ENCODE measurements at regions not wholly inside any gene's neighbourhood (a gene's known extent, or its start where the extent isn't known, plus 50 kb on each side); places are given as distances from the start of the nearest gene placed in this dataset.

DNA sequence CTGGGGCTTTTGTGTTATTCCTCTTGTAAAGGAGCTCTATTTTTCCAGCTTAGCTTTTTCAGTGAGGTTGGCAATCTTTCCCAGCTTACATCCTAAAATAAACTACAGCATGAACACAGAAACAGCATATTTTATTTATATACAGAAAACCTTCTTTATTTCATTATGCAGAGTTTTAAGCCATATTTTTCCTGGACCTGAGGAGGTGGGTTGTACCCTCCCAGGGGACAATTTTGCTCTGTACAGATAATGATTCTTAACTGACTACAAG lies 341.2 kb upstream of the TYRP1 start:
- TF ChIP-seq, protein P1, sequence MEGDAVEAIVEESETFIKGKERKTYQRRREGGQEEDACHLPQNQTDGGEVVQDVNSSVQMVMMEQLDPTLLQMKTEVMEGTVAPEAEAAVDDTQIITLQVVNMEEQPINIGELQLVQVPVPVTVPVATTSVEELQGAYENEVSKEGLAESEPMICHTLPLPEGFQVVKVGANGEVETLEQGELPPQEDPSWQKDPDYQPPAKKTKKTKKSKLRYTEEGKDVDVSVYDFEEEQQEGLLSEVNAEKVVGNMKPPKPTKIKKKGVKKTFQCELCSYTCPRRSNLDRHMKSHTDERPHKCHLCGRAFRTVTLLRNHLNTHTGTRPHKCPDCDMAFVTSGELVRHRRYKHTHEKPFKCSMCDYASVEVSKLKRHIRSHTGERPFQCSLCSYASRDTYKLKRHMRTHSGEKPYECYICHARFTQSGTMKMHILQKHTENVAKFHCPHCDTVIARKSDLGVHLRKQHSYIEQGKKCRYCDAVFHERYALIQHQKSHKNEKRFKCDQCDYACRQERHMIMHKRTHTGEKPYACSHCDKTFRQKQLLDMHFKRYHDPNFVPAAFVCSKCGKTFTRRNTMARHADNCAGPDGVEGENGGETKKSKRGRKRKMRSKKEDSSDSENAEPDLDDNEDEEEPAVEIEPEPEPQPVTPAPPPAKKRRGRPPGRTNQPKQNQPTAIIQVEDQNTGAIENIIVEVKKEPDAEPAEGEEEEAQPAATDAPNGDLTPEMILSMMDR (IDR thresholded peaks at IDR 0.05): no peak

DNA sequence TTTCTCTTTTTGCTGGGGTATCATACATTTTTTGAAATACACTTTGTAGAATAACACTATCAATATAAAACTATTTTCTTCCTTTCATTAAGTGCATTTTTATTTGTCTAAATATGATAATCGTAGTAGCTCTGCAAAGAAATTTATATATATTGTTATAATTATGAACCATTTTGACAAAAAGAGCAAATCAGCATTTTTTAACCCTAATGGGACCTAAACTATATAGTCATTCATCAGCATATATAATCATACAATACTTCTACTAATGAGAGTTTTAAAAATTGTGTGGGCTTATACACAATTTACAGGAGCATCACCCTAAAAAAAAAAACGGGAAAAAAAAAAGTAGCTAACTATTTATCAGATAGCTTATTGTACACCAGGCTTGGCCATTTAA lies 329.7 kb upstream of the TYRP1 start:
- TF ChIP-seq, protein P1 (IDR thresholded peaks at IDR 0.05): no peak

DNA sequence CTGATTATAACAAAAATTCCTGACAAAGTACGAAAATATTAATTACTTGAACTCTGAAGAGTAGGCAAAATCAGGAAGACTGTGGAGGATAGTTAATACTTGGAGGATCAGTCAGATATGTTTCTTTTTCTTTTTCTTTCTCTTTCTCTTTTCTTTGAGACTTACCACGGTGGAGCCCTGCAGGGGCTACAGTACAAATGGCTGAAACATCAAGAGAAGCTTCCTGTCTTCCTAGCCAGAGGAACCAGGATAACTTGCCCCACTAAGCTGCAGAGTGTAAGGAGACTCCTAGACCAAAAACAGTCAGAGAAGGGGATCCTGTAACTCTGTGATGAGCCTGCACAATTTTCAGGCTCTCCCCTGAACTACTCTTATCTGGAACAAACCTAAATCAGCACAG lies 324.6 kb upstream of the TYRP1 start:
- TF ChIP-seq, protein P1 (IDR thresholded peaks at IDR 0.05): no peak

DNA sequence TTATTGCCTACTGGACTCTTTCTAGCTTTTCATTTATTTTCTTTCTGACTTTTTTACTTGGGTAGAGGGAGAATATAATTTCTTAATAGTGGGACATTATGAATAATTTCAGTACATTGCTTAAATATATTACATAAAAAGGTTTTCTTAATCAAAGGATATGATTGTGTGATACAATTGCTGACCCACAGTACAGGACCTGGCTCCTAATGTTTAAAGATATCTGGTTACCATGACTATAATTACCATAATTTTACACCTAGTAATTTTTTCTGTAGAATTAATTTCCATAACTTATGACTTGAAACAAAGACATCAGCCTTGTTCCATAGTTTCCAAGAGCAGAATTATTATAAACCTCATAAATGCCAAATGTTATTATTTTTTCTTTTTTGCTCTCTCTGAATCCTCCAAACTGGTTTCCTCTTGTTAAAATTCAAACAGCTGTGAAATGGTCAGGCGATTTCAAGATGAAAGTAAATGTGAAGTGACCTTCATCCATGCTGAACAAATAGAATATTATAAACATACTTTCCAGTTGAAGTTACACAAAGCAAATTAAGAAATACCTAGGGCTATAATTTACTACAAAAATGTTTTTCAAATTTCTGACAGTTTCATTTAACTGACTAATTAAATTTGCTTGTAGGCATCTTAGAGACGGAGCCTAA lies 301.2 kb upstream of the TYRP1 start:
- TF ChIP-seq, protein P1 (IDR thresholded peaks at IDR 0.05): no peak

DNA sequence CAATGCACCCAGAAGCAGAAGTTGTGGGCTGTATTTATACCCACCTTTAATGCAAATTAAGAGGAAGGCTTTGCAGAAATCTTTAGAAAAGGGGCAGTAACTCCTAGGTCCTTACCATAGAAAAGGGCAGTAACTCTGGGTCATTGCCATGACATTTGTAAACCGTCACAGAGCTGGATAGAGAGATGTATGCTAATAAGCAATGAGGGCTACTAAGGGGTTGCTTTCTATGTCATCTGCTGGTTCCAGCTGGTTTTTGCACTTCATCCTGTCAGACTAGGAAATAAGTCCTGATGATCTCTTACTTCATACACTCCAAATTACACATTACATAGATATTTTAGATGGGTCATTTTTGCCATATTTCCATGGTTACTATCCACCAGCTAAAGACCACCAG lies 299.1 kb upstream of the TYRP1 start:
- TF ChIP-seq, protein P1 (IDR thresholded peaks at IDR 0.05): no peak

DNA sequence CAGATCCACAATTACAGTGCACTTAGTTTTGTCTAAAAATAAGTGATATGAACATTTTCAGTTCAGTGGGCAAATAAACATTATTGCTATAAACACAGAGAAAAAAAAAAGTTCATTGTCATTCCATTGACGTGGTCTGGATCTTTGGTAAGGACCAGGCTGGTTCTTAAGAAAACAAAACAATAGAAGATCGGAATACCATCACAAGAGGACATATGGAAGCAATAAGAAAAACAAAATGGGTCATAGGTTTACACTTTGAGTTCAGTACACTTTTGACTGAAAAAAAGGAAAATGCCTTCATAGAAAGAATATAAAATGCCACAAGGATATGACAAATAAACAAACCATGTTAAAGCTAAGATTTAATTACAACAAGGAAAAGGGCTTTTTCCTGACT lies 289.5 kb upstream of the TYRP1 start:
- TF ChIP-seq, protein P1 (IDR thresholded peaks at IDR 0.05): no peak

DNA sequence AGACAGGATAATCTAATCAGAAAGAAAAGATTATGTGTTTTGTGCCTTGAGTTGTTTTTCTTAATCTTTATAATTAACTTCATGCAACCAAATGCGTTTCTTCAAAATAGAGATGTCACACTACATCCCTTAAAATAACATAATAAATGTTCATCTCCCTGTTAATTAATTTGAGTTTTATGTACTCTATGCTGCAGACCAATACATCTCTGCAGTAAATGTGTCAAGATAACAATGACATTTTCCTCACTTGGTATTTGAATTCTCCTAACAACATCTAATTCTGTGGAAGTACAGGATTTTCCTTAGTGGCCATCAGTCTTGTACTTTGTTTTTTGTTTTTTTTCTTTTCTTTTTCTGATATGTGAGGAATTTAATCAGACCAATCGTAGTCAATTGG lies 279.2 kb upstream of the TYRP1 start:
- TF ChIP-seq, protein P1 (IDR thresholded peaks at IDR 0.05): no peak

DNA sequence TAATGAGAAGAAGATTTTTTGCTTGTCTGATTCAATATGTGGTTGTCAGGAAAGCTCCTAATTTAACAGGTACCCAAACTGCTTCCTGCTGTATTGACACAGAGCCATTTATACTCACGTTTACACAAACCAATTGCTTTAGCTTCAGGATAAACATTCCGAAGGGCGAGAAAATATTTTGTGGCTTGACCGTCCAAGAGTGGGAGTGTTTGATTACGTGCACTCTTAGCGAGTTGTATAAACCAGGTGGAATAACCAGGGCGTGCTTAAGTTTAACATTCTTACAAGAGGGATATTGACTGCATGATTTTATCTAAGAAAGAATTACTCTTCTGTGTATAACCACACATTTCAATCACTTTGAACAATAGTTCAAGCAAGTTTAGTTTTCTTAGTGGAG lies 278.7 kb upstream of the TYRP1 start:
- TF ChIP-seq, protein P1 (IDR thresholded peaks at IDR 0.05): no peak
